H9 (cell line): ENCODE measurements at regions not wholly inside any gene's neighbourhood (a gene's known extent, or its start where the extent isn't known, plus 50 kb on each side); places are given as distances from the start of the nearest gene placed in this dataset.

Source experiments
- DNase-seq: peaks from one replicate; pipeline ENCODE4 v3.0.0-alpha.2; 2017
- H2AFZ ChIP-seq: one replicate; pipeline ENCODE4 v1.6.1; 2013; ENCODE audit warnings: mild to moderate bottlenecking, low read length, control low read depth, moderate library complexity
- H2AK5ac ChIP-seq: 2 replicates; pipeline ENCODE4 v1.6.1; 2013; ENCODE audit warnings: low read length, control low read depth, mixed read lengths; ENCODE audit not compliant: insufficient read length
- H2BK120ac ChIP-seq: one replicate; pipeline ENCODE4 v1.6.1; 2013; ENCODE audit warnings: low read depth, mild to moderate bottlenecking, low read length, control low read depth, inconsistent platforms; ENCODE audit not compliant: poor library complexity, severe bottlenecking
- H2BK12ac ChIP-seq: 2 replicates; pipeline ENCODE4 v1.6.1; 2013; ENCODE audit warnings: low read length, control low read depth, mixed read lengths, low read depth; ENCODE audit not compliant: insufficient read length
- H2BK15ac ChIP-seq: 2 replicates; pipeline ENCODE4 v1.6.1; 2013; ENCODE audit warnings: low read depth, low read length, control low read depth
- H2BK20ac ChIP-seq: one replicate; pipeline ENCODE4 v1.6.1; 2013; ENCODE audit warnings: low read depth, mild to moderate bottlenecking, low read length, control low read depth, inconsistent platforms; ENCODE audit not compliant: poor library complexity, severe bottlenecking
- H2BK5ac ChIP-seq: 2 replicates; pipeline ENCODE4 v1.6.1; 2013; ENCODE audit warnings: low read length, control low read depth, mixed read lengths; ENCODE audit not compliant: insufficient read length
- H3K14ac ChIP-seq: 2 replicates; pipeline ENCODE4 v1.6.1; 2013; ENCODE audit warnings: low read length, control low read depth; ENCODE audit not compliant: insufficient read depth
- H3K18ac ChIP-seq: 2 replicates; pipeline ENCODE4 v1.6.1; 2013; ENCODE audit warnings: low read depth, mild to moderate bottlenecking, mixed read lengths, low read length, control low read depth; ENCODE audit not compliant: insufficient read length
- H3K23ac ChIP-seq: 2 replicates; pipeline ENCODE4 v1.6.1; 2013; ENCODE audit warnings: low read length, control low read depth, mixed read lengths, low read depth; ENCODE audit not compliant: insufficient read length
- H3K23me2 ChIP-seq: 2 replicates; pipeline ENCODE4 v1.6.1; 2013; ENCODE audit warnings: low read depth, mild to moderate bottlenecking, mixed read lengths, low read length, control low read depth; ENCODE audit not compliant: insufficient read length, poor library complexity, severe bottlenecking
- H3K27ac ChIP-seq: 2 replicates; pipeline ENCODE4 v1.5.1; 2013; ENCODE audit warnings: low read length, control low read depth, mixed read lengths, low read depth; ENCODE audit not compliant: insufficient read length
- H3K27me3 ChIP-seq: 2 replicates; pipeline ENCODE4 v1.6.1; 2013; ENCODE audit warnings: low read length, control low read depth, inconsistent platforms; ENCODE audit not compliant: insufficient read depth
- H3K4ac ChIP-seq: 2 replicates; pipeline ENCODE4 v1.6.1; 2013; ENCODE audit warnings: low read depth, mild to moderate bottlenecking, control low read depth, inconsistent platforms, low read length, moderate library complexity
- H3K4me1 ChIP-seq: 2 replicates; pipeline ENCODE4 v1.6.1; 2013; ENCODE audit warnings: low read length, control low read depth, inconsistent platforms; ENCODE audit not compliant: insufficient read depth
- H3K4me2 ChIP-seq: 2 replicates; pipeline ENCODE4 v1.6.1; 2013; ENCODE audit warnings: low read length, control low read depth, mixed read lengths; ENCODE audit not compliant: insufficient read length, insufficient read depth
- H3K56ac ChIP-seq: 2 replicates; pipeline ENCODE4 v1.6.1; 2013; ENCODE audit warnings: low read depth, mild to moderate bottlenecking, mixed read lengths, low read length, control low read depth; ENCODE audit not compliant: insufficient read length
- H3K79me1 ChIP-seq: 2 replicates; pipeline ENCODE4 v1.6.1; 2013; ENCODE audit warnings: low read depth, mild to moderate bottlenecking, moderate library complexity, low read length, control low read depth, inconsistent platforms; ENCODE audit not compliant: insufficient read depth, poor library complexity, severe bottlenecking
- H3K79me2 ChIP-seq: 2 replicates; pipeline ENCODE4 v1.6.1; 2013; ENCODE audit warnings: low read length, control low read depth, inconsistent platforms; ENCODE audit not compliant: insufficient read depth
- H3K9ac ChIP-seq: 2 replicates; pipeline ENCODE4 v1.6.1; 2013; ENCODE audit warnings: low read length, control low read depth, mixed read lengths; ENCODE audit not compliant: insufficient read length; ENCODE audit errors: extremely low read depth
- H3K9me3 ChIP-seq: one replicate; pipeline ENCODE4 v1.6.1; 2013; ENCODE audit warnings: low read depth, low read length, inconsistent platforms; ENCODE audit not compliant: control insufficient read depth
- H3T11ph ChIP-seq: one replicate; pipeline ENCODE4 v1.6.1; 2013; ENCODE audit warnings: mild to moderate bottlenecking, low read length, control low read depth, inconsistent platforms
- H4K20me1 ChIP-seq: one replicate; pipeline ENCODE4 v1.6.1; 2013; ENCODE audit not compliant: control insufficient read depth, insufficient read length, insufficient read depth
- H4K5ac ChIP-seq: 2 replicates; pipeline ENCODE4 v1.6.1; 2013; ENCODE audit warnings: low read depth, mild to moderate bottlenecking, mixed read lengths, low read length, control low read depth; ENCODE audit not compliant: insufficient read length
- H4K8ac ChIP-seq: replicated peaks from 2 replicates; pipeline ENCODE4 v1.6.1; 2013; ENCODE audit warnings: low read length, control low read depth, mixed read lengths, low read depth; ENCODE audit not compliant: insufficient read length
- H4K91ac ChIP-seq: 2 replicates; pipeline ENCODE4 v1.6.1; 2013; ENCODE audit warnings: low read depth, mild to moderate bottlenecking, moderate library complexity, mixed read lengths, low read length, control low read depth; ENCODE audit not compliant: insufficient read length
- H3K27ac Mint-ChIP-seq, 3 experiments: 2 replicates in 2 of 3; 3 replicates in 1 of 3; pipeline ENCODE4 v1.8.0; 2020 to 2021; ENCODE audit warnings: mixed read lengths in 3 of 3, mild to moderate bottlenecking in 1 of 3, moderate library complexity in 1 of 3
- H3K27me3 Mint-ChIP-seq: 2 replicates; pipeline ENCODE4 v1.8.0; 2021; ENCODE audit warnings: low read depth, mild to moderate bottlenecking, moderate library complexity, mixed read lengths
- H3K36me3 Mint-ChIP-seq, 3 experiments: 2 replicates in 2 of 3; 3 replicates in 1 of 3; pipeline ENCODE4 v1.8.0; 2020 to 2021; ENCODE audit warnings: low read depth in 3 of 3, mixed read lengths in 3 of 3; ENCODE audit not compliant: insufficient read depth in 1 of 3
- H3K4me1 Mint-ChIP-seq, 2 experiments: 2 replicates each; pipeline ENCODE4 v1.8.0; 2020; ENCODE audit warnings: mixed read lengths in 2 of 2
- H3K4me3 Mint-ChIP-seq, 2 experiments: 2 replicates in 1 of 2; 3 replicates in 1 of 2; pipeline ENCODE4 v1.8.0; 2020 to 2021; ENCODE audit warnings: mild to moderate bottlenecking in 2 of 2, mixed read lengths in 2 of 2, moderate library complexity in 1 of 2
- H3K9me3 Mint-ChIP-seq, 2 experiments: 2 replicates in 1 of 2; 3 replicates in 1 of 2; pipeline ENCODE4 v1.8.0; 2020; ENCODE audit warnings: mild to moderate bottlenecking in 2 of 2, mixed read lengths in 2 of 2, moderate library complexity in 1 of 2
- WGBS: extraction: QIAGEN DNeasy Blood & Tissue Kit; methylation state at CpG from one replicate; pipeline ENCODE4 v1.1.7; 2013; ENCODE audit warnings: missing lambda C conversion rate, low lambda C conversion rate, mixed read lengths; ENCODE audit not compliant: insufficient read length; ENCODE audit errors: extremely low coverage; 5-methylcytosine and 5-hydroxymethylcytosine counted together
- TF ChIP-seq, protein P1 (sequence below): fragments of 200-600 bp; sonication (generic); conservative IDR thresholded peaks from 3 replicates; pipeline ENCODE4 v1.8.0; 2021; ENCODE audit warnings: antibody characterized with exemption, mild to moderate bottlenecking

- Histone ChIP-seq H2BK12ac (no peak overlapping the region), H3K4ac (no peak overlapping the region), H3K79me1 (no peaks in the 10 kb centered on the region), H3K9me3 (no peaks in the 10 kb centered on the region), H3K27me3 (no peaks in the 10 kb centered on the region), H3K27ac (no peak overlapping the region), H3K18ac (no peak overlapping the region), H3K79me2 (no peaks in the 10 kb centered on the region), H2AFZ (no peak overlapping the region), H3K9ac (no peak overlapping the region), H4K20me1 (no peaks in the 10 kb centered on the region), H3K4me1 (no peaks in the 10 kb centered on the region), H3K56ac (no peak overlapping the region), H4K91ac (no peak overlapping the region), H3K4me2 (no peak overlapping the region), H3K14ac (no peak overlapping the region), H2BK120ac (no peak overlapping the region), H2BK20ac (no peak overlapping the region), H4K5ac (no peak overlapping the region), H3K23ac (no peak overlapping the region), H3T11ph (no peak overlapping the region), H2AK5ac (no peak overlapping the region), H2BK15ac (no peak overlapping the region), H3K23me2 (no peaks in the 10 kb centered on the region), H2BK5ac (no peak overlapping the region), H4K8ac (no peak overlapping the region)
- no peak for DNase-seq
- Mint-ChIP-seq H3K27ac (0 out of 7 replicates have a peak overlapping the region, but pooled peaks of 1 of the 3 experiments have one; percentile 32), H3K27me3 (peaks cover 1% of the 10 kb centered on the region; the same call in 1 of the 2 replicates), H3K4me3 (no peak overlapping the region), H3K9me3 (no peaks in the 10 kb centered on the region), H3K36me3 (no peaks in the 10 kb centered on the region), H3K4me1 (no peaks in the 10 kb centered on the region)
- TF ChIP-seq, protein P1, sequence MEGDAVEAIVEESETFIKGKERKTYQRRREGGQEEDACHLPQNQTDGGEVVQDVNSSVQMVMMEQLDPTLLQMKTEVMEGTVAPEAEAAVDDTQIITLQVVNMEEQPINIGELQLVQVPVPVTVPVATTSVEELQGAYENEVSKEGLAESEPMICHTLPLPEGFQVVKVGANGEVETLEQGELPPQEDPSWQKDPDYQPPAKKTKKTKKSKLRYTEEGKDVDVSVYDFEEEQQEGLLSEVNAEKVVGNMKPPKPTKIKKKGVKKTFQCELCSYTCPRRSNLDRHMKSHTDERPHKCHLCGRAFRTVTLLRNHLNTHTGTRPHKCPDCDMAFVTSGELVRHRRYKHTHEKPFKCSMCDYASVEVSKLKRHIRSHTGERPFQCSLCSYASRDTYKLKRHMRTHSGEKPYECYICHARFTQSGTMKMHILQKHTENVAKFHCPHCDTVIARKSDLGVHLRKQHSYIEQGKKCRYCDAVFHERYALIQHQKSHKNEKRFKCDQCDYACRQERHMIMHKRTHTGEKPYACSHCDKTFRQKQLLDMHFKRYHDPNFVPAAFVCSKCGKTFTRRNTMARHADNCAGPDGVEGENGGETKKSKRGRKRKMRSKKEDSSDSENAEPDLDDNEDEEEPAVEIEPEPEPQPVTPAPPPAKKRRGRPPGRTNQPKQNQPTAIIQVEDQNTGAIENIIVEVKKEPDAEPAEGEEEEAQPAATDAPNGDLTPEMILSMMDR: no peak
- no CpG with 5 or more reads among the region's 1 CpG for WGBS
Observed at GRCh38 chr6:135780326-135780725, 71.2 kb upstream of the PDE7B start.
